ENCODE measurements at regions not wholly inside any gene's neighbourhood (a gene's known extent, or its start where the extent isn't known, plus 50 kb on each side); places are given as distances from the start of the nearest gene placed in this dataset.
"Not testable (repeated sequence)": the region's sequence is repeated elsewhere in the genome, so short reads cannot be mapped to it uniquely, and the experiment has no call there.

DNA sequence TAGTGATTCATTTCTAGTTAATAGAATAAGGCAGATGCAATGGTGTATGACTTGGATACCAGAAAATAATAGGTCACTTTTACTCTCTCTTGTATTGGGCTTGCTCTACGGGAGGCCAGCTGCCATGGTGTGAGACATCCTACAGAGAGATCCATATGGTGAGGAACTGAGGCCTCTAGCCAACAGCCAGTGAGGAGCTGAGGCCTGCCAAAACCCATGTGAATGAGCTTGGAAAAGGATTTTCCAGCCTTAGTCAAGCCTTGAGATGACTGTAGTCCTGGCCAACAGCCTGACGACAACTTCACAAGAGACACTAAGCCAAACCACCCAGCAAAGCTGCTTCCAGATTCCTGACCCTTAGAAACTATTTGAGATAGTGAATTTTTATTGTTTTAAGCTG lies 1300.2 kb downstream of the RAPGEF2 start:
- intact Hi-C loops (cut with micrococcal nuclease) = no loop called here
- ATAC-seq = no peak
- DNase-seq = no peak

DNA sequence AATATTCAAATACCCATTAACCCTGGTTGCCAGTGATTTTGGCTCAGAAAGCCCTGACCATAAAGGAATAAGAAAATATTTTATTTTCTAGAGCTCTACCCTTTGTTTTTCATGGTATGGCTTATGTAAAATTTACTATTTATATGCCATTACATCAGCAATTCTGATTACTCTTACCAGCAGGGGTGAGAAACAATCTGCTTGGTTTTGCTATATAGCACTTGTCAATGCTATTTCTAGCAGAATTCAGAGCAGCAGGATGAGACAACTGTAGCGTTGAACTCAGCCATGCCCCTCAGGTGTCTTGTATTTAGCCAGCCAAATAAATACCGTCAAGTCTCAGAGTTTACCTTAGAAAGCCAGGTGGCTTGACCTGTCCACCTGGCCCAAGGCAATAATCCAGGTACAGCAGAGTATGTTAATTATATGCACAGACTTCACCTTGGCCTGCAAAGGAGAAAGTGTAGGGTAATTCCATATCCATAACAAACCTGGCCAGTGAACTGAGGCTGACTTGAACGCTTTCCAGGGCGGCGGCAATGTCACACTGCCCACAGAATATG lies 1303.5 kb downstream of the RAPGEF2 start:
- intact Hi-C loops (cut with micrococcal nuclease) = no loop called here
- DNase-seq = no peak
- ATAC-seq = no peak

DNA sequence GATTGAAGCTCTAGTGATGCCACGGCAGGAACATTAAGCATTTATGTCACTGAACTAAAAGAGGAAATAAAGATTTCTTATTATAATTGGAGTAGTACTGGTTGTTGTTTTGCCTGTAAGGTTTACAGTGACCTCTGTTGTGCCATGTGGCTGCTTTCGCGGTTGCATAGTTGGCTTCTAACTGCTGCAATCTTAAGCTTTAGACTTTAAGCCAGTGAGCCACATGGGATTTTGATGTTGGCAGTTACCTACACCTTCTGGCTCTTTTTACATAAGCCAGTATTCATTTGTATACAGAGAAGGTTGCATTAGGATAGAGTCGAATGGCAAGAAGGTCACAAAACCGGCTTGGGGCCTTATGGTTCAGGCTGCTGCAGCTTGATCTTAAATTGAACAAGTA lies 1311.6 kb downstream of the RAPGEF2 start:
- ATAC-seq = no peak
- intact Hi-C loops (cut with micrococcal nuclease) = no loop called here
- no peak for DNase-seq

DNA sequence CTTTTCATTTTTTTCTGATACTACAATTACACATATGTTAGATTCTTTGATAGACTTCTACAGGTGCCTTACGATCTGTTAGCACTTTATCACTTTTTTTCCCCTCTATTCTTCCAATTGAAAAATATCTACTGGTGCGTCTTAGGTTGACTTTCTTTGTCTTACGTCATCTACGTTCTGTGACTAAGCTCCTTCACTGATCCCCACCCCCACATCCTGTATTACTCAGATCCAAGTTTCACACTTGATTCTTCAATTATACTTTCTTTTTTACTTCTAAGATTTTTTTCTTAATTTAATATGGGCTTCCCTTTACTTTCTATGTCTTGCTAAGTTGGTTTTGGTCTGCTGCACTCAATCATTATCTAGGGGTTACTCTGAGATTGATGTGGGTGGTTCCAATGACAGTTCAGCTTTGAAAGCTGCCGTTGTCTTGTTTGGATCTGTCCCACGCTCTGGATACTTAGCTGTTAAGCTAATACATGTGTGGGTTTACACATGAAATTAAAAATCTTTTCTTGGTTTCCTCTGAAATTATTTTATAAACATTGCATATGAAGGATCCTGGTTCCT lies 1321.1 kb downstream of the RAPGEF2 start:
- ATAC-seq = no peak
- intact Hi-C loops (cut with micrococcal nuclease) = no loop called here
- DNase-seq = no peak

DNA sequence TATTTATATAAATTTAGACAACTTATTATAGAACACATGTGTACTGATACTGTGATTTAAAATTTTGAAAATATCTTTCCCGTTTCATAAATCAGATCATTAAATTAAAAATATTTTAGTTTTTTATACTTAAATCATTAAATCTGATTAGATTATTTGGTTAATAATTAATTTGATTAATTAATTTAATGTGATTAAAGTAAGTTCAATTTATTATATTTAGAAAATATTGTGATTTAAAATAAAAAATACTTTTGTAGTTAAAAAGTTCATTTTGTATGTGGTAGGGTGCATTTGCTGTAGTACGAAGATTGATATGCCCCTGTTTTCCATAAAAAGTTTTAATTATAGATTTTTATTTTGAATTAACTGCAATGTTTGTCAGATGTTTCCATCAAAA lies 1323.4 kb downstream of the RAPGEF2 start:
- no peak for DNase-seq
- intact Hi-C loops (cut with micrococcal nuclease) = no loop called here
- ATAC-seq = no peak

DNA sequence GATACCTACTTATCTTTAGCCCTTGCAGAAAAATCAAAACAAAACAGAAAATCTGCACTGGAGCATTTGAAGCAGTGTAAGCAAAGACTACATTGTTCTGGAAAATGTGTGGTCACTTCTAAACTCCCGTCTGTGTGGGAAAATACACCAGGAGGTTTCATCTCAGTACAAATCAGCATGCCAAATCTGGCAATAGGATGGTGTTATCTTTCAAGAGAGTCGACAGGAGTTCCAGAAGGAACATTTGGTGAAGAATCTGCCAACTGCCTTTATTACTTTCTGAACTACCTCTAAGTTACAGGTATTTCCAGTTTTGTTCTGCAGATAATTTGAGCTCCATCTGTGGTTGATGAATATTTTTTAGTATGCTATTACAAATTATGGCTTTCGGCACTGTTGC lies 1348.0 kb downstream of the RAPGEF2 start:
- DNase-seq (no peak), ATAC-seq (no peak)
- intact Hi-C loops (cut with micrococcal nuclease) = no loop called here

DNA sequence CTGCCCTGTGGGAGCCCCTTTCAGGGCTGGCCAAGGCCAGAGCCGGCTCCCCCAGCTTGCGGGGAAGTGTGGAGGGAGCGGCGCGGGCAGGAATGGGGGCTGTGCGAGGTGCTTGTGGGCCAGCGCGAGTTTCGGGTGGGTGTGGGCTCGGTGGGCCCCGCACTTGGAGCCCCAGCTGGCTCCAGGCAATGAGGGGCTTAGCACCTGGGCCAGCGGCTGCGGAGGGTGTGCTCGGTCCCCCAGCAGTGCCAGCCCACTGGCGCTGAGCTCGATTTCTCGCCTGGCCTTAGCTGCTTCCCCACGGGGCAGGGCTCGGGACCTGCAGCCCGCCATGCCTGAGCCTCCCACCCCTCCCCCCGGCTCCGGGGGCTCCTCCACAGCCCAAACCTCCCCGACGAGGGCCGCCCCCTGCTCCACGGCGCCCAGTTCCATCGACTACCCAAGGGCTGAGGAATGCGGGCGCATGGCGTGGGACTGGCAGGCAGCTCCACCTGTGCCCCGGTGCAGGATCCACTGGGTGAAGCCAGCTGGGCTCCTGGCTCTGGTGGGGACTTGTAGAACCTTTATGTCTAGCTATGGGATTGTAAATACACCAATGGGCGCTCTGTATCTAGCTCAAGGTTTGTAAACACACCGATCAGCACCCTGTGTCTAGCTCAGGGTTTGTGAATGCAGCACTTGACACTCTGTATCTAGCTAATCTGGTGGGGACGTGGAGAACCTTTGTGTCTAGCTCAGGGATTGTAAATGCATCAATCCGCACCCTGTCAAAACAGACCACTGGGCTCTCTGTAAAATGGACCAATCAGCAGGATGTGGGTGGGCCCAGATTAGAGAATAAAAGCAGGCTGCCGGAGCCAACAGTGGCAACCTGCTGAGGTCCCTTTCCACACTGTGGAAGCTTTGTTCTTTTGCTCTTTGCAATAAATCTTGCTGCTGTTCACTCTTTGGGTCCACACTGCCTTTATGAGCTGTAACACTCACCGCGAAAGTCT lies 1379.1 kb downstream of the RAPGEF2 start:
- not testable (repeated sequence) for DNase-seq

DNA sequence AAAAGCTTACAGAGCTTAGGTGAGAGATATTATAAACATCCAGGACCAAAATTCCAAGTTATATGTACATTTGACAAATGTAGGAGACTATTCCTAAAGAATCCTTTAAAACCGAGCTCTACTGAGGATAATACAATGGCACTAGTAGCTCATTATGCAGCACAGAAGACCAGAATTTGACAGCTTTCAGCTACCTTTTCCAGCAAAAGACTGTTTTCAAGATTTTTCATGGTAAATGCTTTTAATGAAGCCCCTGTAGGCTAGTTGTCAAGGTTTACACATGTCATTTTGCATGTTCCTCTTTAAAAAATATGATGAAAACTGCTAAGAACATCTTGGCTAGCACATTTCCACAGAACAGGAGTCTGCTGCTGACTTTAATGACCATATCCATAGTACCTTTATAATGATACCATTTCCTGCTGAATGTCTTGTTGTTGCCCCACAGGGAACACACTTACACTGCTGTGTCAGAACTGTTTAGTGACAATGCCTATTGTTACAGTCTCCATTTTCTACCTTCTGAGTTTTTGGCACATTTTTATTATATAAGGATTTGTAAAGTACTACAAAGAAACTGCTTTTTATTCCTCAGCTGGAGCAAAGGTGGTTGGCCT lies 1382.3 kb downstream of the RAPGEF2 start:
- intact Hi-C loops (cut with micrococcal nuclease) = no loop called here
- no peak for ATAC-seq

More for the DNA sequence above, 1379.1 kb downstream of the RAPGEF2 start:
- intact Hi-C loops (cut with micrococcal nuclease); ATAC-seq: not testable (repeated sequence)

DNA sequence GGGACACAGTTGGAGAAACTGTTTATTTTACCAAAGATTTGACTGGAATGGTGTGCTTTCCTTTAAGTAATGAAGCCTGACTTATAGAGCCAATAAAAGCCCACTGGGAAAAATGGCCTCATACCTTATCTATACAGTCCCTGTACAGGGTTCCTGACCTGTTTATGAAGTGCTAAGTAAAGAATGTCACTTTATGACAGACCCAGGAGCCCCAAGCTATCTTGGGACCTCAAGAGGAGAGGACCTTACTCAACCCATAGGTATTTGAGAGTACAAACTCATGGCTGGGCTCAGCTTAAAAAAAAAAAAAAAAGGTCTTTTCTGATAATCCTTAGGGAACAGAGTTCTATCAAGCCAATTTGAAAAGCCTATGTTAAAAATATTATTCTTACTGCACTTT lies 1389.3 kb downstream of the RAPGEF2 start:
- no peak for DNase-seq
- ATAC-seq = no peak
- intact Hi-C loops (cut with micrococcal nuclease) = no loop called here

More for the DNA sequence above, 1382.3 kb downstream of the RAPGEF2 start:
- no peak for DNase-seq

DNA sequence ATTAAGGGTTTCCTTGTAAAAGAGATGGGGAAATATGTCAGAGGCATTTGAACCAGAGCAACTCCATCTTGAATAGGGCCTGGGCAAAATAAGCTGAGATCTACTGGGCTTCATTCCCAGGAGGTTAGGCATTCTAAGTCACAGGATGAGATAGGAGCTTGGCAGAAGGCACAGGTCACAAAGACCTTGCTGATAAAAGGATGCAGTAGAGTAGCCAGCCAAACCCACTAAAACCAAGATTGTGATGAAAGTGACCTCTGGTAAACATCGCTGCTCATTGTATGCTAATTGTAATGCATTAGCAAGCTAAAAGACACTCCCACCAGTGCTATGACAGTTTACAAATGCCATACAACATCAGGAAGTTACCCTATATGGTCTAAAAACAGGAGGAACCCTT lies 1390.3 kb downstream of the RAPGEF2 start:
- ATAC-seq (peak; percentile 74), DNase-seq (no peak)

DNA sequence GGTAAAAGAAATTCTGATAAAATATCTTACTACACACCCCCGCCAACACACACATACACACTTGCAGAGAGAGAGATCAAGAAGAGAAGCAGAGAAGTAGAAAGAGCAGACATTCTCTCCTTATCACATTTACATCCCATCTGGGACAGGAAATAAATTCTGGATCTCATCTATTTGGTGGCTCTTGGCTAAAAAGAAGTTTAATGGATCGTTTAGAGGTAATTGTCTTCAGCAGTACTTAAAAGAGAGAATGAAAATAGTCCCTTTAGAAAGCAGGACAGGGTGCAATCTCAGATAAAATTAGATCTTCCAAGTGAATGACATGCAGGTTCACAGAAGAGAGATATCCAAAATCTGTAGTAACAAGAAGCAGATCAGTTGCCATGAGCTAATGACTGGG lies 1392.5 kb downstream of the RAPGEF2 start:
- DNase-seq = no peak
- intact Hi-C loops (cut with micrococcal nuclease) = no loop called here
- no peak for ATAC-seq

More for the DNA sequence above, 1390.3 kb downstream of the RAPGEF2 start:
- intact Hi-C loops (cut with micrococcal nuclease) = no loop called here

DNA sequence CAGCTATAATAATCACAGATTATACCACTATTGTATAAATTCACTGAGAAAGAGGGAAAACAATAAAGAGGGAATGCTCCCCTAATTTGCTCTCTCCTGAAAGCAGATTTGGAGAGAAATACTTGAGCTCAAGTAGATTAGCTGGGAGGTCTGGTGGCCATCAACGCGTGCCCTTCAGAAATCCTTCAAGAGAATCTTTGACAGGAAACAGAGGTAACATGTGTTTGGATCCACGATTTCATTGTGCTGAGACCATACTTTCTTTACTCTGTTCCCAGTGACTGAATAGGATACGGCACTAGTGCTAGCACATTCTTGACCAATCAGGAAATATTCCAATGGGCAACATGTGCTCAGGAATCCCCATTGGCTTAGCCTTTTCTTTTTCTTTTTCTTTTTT lies 1395.3 kb downstream of the RAPGEF2 start:
- intact Hi-C loops (cut with micrococcal nuclease) = no loop called here
- no peak for DNase-seq
- no peak for ATAC-seq

DNA sequence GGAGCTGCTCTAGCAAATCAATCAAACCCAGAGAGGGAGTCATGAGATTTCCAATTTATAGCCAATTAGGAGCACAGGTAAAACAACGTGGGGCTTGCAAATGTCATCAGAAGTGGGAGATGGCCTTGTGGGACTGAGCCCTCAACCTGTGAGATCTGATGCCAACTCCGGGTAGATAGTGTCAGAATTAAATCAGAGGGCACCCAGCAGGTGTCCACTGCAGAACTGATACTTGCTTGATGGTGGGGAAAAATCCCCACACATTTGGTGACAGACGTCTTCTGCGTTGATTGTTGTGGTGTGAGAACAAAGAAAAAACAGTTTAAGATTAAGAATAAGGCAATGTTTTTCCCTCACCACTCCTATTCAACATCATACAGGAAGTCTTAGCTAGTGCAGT lies 1402.8 kb downstream of the RAPGEF2 start:
- ATAC-seq (no peak), DNase-seq (no peak)
- intact Hi-C loops (cut with micrococcal nuclease) = no loop called here

DNA sequence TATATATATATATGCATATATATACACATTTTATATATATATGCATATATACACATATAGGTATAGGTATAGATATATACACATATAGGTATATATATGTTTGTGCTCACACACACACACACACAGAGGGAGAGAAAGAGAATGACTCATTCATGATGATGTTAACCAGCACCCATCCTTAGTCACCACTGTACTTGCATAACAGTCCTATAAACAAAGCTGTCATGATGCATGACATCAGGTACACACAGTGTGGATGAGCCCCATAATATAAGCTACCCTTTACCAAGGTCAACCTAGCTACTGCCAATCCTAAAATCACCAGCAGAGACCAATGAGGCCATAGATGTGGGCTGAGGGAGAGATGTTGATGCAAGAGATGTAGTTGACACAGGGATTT lies 1408.0 kb downstream of the RAPGEF2 start:
- DNase-seq (no peak), ATAC-seq (no peak)
- intact Hi-C loops (cut with micrococcal nuclease) = no loop called here

DNA sequence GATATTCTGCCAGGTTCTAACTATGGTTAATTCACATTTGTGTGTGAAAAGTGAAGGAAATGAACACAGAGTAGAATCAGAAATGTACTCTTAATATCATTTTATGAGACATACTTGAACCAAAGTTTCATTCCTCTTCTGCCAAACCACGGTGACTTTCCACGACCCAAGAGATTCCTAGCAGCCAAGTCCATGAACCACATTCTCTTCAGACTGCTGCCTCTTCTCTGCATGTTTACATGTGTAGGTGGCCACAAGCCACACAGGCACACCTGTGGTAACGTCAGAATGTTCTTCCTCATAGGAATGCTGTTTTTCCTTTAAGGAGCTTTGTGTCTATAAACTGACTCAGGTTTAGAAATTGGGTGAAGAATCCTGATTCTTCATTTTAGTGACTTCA lies 1411.2 kb downstream of the RAPGEF2 start:
- no peak for DNase-seq
- intact Hi-C loops (cut with micrococcal nuclease) = no loop called here
- ATAC-seq = no peak

DNA sequence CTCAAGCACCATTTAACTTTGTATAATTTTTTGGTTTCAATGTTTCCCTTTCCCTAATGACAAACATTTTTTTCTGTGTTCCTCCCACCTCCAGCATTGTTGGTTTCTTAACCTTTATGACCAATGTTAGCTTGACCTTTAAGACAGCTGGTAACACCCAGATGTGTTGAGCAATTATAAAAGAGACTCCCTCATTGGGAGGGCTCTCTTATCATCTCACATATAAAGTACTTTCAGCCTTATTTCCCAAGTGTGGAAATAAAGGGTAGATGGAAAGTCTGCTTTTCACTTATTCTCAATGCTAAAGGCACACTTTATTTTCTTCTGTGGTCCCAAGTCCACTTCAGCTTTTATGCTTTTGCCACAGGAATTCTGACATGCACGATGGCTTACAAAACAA lies 1420.4 kb downstream of the RAPGEF2 start:
- DNase-seq (no peak), ATAC-seq (no peak)
- intact Hi-C loops (cut with micrococcal nuclease) = no loop called here

DNA sequence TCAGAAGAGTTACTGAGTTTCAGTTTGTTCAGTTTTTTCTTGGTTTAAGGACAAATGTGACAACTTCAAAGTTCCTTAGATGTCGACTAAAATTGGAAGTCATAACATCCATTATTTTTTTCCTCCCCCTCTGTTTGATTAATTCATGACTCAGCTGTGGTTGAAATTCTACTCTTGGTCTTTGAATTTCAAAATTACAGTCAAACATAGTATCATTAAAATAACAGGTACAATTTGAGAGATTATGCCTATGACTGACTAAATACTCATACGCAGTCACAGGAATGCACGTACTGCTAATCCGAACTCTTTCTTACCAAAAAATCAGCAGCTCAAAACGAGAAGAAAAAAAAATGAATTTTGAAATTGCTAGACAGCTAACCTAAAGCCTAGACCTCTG lies 1434.8 kb downstream of the RAPGEF2 start:
- intact Hi-C loops (cut with micrococcal nuclease) = no loop called here
- ATAC-seq (no peak), DNase-seq (no peak)

DNA sequence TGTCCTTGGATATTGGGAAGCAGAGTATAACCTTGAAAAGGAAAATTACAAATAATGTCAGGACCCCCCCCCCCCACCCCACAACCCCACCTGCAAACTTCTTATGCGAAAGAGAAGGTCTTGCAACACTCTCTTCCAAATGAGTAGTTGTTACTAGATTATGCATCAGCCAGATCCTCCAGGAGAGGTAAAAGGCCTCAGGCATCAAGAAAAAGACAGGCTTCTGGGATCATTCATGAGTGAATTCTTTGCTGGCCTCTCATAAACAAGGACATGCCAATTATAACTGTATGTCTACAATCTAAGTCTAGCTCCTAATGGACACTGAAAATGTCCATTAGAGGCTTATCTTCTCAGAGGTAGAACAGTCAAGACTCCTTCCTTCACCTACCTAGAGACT lies 1443.3 kb downstream of the RAPGEF2 start:
- intact Hi-C loops (cut with micrococcal nuclease) = no loop called here
- ATAC-seq = no peak
- DNase-seq = no peak

DNA sequence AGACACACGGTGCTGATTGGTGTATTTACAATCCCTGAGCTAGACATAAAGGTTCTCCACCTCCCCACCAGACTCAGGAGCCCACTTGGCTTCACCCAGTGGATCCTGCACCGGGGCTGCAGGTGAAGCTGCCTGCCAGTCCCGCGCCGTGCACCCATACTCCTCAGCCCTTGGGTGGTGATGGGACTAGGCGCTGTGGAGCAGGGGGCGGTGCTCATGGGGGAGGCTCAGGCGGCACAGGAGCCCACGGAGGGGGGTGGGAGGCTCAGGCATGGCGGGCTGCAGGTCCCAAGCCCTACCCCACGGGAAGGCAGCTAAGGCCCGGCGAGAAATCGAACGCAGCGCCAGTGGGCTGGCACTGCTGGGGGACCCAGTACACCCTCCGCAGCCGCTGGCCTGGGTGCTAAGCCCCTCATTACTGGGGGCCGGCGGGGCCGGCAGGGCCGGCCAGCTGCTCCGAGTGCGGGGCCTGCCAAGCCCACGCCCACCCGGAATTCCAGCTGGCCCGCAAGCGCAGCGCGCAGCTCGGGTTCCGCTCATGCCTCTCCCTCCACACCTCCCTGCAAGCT lies 1447.2 kb downstream of the RAPGEF2 start:
- intact Hi-C loops (cut with micrococcal nuclease); ATAC-seq; DNase-seq: not testable (repeated sequence)

DNA sequence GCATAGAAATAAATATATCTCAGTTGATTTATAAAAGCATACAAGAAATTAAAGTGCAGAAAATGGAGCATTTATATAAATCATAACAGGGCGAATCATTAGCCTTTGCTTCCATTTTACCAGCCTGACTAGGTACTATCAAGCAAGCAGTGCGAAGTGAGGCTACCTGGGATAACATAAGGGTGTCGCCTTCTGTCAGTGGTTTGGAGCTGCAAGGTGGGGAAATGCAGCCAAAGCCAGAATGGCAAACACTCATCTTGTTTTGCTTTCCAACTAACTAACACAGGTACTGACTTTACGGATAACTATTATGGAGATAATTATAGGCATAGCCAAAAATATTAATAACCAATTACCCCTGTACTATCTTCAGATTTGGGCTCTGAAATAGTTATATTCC lies 1459.8 kb downstream of the RAPGEF2 start:
- ATAC-seq (no peak), DNase-seq (no peak)
- intact Hi-C loops (cut with micrococcal nuclease) = no loop called here

Data from left ventricle myocardium superior (tissue), 1 donor.